HG02623 (cell line): ENCODE measurements at regions not wholly inside any gene's neighbourhood (a gene's known extent, or its start where the extent isn't known, plus 50 kb on each side); places are given as distances from the start of the nearest gene placed in this dataset.

Source experiments
- ATAC-seq: cut with Tn5 transposase; IDR thresholded peaks from one replicate; pipeline ENCODE4 v1.9.1; 2021; ENCODE audit warnings: moderate library complexity; ENCODE audit not compliant: unreplicated experiment

- no peak for ATAC-seq
Observed at GRCh38 chr4:176970853-176971252, 178.1 kb upstream of the VEGFC start.

- no peak for ATAC-seq
Observed at GRCh38 chr4:176971576-176972115, 178.9 kb upstream of the VEGFC start.

- no peak for ATAC-seq
Observed at GRCh38 chr4:176979416-176979815, 186.7 kb upstream of the VEGFC start.

- no peak for ATAC-seq
Observed at GRCh38 chr4:176981074-176981473, 188.4 kb upstream of the VEGFC start.

DNA sequence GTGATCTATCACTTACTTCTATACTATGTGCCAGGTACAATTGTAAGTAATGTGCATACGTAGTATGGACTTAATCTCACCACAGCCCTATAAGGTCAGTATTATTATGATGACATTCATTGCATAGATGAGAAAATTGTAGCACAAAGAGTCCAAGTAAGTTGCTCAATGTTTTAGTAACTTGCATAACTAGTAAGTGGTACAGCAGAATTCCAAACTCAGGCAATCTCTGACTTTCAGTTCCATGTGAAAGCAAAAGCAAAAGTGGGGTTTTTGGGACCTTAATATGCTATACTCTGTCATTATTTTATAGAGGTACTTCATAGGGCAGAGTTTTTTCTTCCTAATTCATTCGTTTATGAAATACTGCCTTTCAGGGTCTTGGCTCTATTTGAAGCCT lies 188.8 kb upstream of the VEGFC start:
- no peak for ATAC-seq

GRCh38 chr4:176988226-176988625 lies 195.5 kb upstream of the VEGFC start:
- ATAC-seq = no peak

- no peak for ATAC-seq
Observed at GRCh38 chr4:176989186-176989585, 196.5 kb upstream of the VEGFC start.

GRCh38 chr4:176999935-177000543 lies 207.3 kb upstream of the VEGFC start:
- ATAC-seq = no peak

GRCh38 chr4:177001271-177002175 lies 208.8 kb upstream of the VEGFC start:
- no peak for ATAC-seq

DNA sequence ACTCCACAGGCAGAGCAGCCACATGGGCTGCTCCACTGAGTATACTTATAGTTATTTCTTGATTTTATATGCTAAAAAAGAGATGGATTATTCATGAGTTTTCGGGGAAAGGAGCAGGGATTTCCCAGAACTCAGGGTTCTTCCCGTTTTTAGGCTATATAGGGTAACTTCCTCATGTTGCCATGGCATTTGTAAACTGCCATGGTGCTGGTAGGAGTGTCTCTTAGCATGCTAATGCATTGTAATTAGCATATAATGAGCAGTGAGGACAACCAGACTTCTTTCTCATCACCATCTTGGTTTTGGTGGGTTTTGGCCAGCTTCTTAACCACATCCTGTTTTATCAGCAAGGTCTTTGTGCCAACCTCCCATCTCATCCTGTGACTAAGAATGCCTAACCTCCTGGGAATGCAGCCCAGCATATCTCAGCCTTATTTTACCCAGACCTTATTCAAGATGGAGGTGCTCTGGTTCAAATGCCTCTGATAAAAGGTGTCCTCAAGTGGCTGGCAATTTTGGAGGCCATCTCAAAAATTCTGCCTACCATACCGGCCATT lies 213.0 kb upstream of the VEGFC start:
- ATAC-seq = no peak

GRCh38 chr4:177006331-177006730 lies 213.6 kb upstream of the VEGFC start:
- ATAC-seq = no peak

DNA sequence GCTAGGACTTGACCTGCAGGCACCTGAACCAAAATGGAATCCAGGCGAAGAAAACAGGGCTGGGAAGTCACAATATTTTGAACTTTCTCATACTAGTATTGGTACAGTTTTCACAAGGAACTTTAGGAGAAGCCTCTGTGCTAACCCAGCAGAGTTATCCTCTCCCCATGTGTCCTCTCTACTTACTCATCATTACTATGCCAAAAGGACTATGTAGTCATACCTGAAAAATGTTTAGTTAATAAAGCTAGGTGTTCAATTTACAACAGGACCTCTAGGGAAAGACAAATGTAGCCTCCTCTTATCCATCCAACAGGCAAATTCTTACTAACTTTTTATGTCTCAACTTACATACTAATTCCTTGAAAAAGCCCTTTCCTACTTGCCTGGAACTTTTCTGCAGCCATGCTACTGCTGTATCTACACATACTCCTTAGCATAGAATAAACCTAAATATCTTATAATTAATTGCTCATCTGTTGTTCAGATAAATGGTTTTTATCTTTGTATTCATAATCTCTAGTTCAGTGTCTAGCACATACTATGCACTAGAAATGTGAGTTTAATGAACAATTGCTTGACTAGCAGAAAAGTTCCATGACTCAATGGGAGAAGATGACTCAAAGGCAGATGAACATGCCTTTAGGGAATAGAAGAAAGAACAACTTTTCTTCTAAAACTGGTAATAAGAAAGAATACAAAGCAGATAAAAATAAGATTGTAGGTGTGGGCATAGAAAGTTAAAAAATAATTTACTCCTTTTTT lies 215.5 kb upstream of the VEGFC start:
- no peak for ATAC-seq

GRCh38 chr4:177008836-177009501 lies 216.2 kb upstream of the VEGFC start:
- ATAC-seq = no peak

GRCh38 chr4:177010418-177010817 lies 217.7 kb upstream of the VEGFC start:
- ATAC-seq = no peak

DNA sequence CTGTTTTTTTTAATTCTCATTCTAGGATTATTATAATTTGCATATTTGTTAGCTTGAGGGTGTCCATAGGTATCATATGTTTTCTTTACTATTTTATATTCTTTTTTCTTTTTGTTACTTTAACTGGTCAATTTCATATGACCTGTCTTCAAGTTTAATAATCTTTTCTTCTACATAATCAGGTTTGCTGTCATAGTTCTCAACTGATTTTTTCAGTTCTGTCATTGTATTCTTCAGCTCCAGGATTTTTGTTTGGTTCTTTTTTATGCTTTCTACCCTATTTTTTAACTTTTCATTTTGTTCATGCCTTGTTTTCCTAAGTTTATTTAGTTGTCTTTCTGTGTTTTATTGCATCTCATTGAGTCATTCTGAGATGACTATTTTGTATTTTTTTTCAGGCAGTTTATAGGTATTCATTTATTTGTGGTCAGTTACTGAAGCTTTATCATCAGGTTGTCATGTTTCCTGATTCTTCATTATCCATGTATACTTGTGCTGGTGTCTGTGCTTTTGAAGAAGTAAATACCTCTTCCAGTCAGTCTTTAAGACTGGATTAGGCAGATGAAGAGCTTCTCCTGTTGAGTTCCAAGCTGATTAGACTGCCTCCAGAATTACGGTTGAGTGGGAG lies 220.3 kb upstream of the VEGFC start:
- no peak for ATAC-seq

GRCh38 chr4:177016541-177017141 lies 223.9 kb upstream of the VEGFC start:
- ATAC-seq = no peak

DNA sequence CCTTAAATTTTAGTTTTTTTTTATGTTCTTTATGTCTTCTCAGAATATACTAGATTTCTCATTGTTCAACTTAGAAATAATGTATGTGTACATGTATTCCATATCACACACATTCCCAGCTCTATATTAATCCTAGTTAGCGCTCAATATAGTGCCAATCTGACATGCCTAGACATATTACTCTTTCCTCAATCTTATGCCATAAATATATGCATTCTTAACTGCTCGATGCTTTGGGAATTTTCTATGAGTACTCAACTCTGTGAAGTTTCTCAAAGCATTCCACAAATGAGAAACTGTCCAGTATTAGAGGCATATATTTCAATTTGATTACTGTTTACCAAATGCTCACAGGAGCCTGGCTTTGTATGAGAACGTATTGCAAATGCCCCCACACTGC lies 231.2 kb upstream of the VEGFC start:
- ATAC-seq = no peak

DNA sequence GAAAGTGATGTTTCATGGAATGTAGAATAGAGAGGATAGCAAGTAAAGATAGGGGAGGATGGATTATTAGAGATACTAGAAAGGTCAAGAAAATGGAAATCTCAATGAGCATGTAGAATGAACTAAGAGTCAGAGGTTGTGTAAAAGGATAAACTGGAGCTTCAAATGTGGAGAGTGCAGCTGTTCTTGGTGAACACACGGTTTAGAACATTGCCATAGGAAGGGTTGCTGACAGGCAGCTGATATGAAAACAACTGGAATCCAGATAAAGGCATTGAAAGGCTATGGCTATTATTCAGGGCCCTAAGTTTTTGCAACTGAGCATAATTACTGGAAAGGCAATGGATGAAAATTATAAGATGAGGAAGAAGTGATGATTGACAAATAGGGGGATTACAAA lies 239.6 kb upstream of the VEGFC start:
- ATAC-seq = no peak

- ATAC-seq = no peak
Observed at GRCh38 chr4:177033135-177033534, 240.4 kb upstream of the VEGFC start.

GRCh38 chr4:177033632-177034031 lies 240.9 kb upstream of the VEGFC start:
- ATAC-seq = no peak
